ENCODE measurements at regions not wholly inside any gene's neighbourhood (a gene's known extent, or its start where the extent isn't known, plus 50 kb on each side); places are given as distances from the start of the nearest gene placed in this dataset.

- in situ Hi-C loops (cut with MboI; ENCODE audit: low sequenced_read_pairs, unreplicated experiment) = no loop called here
- no peak for DNase-seq (ENCODE audit: low spot score)
Measured at GRCh38 chr2:149662556-149662955, 75.0 kb upstream of the MMADHC start.

GRCh38 chr2:149661844-149662243, 74.3 kb upstream of the MMADHC start:
- TF ChIP-seq CTCF (IDR thresholded peaks at IDR 0.05; ENCODE audit: borderline replicate concordance, control extremely low read depth, extremely low read depth, insufficient read depth, missing control alignments) = no peak
- in situ Hi-C loops (cut with MboI; ENCODE audit: low sequenced_read_pairs, unreplicated experiment) = no loop called here
- DNase-seq (ENCODE audit: low spot score) = no peak

More at GRCh38 chr2:149662556-149662955, 75.0 kb upstream of the MMADHC start:
- no peak for TF ChIP-seq CTCF (IDR thresholded peaks at IDR 0.05; ENCODE audit: borderline replicate concordance, control extremely low read depth, extremely low read depth, insufficient read depth, missing control alignments)

DNA sequence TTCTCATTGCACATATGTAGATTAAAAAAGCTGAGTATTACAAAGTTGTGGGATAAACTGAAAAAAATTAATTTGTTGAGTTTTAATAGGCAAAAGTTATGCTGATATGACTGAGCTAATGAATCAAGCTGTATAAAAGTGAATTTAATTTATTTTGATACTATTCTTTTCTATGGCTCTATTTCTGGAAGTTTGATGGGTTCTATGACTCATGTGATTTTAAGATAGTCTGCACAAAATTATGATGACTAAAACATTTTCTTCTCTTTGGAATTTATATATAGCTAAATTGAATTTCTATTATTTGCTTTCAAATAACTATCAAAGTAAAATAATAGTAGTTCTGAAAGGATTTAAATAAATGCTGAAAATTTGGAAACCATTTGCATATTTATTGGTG, 71.0 kb upstream of the MMADHC start:
- in situ Hi-C loops (cut with MboI; ENCODE audit: low sequenced_read_pairs, unreplicated experiment) = no loop called here
- DNase-seq (ENCODE audit: low spot score) = no peak
- TF ChIP-seq CTCF (IDR thresholded peaks at IDR 0.05; ENCODE audit: borderline replicate concordance, control extremely low read depth, extremely low read depth, insufficient read depth, missing control alignments) = no peak

DNA sequence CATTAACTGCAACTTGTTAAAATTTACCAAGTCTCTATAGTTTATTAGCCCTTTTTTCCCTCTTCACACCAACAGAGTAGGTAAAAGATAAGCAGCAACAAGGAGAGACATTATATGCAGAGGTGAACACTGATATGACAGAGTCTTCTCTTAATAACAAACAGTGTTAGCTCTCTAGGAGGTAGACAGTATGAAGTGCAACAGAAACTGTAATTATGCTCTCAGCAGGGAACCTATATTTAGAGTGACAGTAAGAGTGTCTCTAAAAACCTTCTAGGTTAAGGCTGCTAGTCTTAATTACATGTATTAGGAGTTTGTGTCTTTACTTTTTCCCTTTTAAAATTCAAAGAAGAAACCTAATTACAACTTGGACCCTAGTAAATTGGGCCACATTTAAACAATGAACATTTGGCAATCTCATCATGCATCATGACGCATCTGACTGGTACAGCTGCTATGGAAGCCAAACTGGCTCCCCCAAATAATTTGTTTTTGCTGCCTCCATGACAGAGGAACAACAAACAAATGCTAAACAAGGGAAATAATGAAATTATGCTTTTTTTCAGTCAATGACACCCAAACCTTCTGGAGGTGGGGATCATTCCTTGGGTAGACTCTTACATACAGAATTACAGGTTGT, 69.9 kb upstream of the MMADHC start:
- in situ Hi-C loops (cut with MboI; ENCODE audit: low sequenced_read_pairs, unreplicated experiment) = no loop called here
- no peak for TF ChIP-seq CTCF (IDR thresholded peaks at IDR 0.05; ENCODE audit: borderline replicate concordance, control extremely low read depth, extremely low read depth, insufficient read depth, missing control alignments)
- DNase-seq (ENCODE audit: low spot score) = no peak

DNA sequence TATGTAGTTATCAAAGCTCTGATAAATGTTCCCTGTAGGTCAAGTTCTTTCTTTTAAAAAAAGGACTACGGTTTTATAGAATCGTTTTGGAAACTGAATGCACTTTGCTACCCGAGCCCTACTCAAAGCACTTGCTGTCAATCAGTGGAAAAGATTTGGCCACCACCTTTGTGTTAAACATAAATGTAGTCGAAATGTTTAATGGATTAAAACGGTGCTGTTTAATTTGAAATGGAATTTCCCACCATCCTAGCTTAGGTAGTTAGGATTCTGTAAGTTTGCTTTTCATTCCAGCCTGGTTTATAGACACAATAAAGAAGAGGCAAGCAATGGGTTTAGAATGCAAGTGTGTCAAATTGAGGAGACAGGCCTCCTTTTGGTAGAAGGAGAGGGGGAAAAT, 69.4 kb upstream of the MMADHC start:
- in situ Hi-C loops (cut with MboI; ENCODE audit: low sequenced_read_pairs, unreplicated experiment) = no loop called here
- DNase-seq (ENCODE audit: low spot score) = no peak
- no peak for TF ChIP-seq CTCF (IDR thresholded peaks at IDR 0.05; ENCODE audit: borderline replicate concordance, control extremely low read depth, extremely low read depth, insufficient read depth, missing control alignments)

DNA sequence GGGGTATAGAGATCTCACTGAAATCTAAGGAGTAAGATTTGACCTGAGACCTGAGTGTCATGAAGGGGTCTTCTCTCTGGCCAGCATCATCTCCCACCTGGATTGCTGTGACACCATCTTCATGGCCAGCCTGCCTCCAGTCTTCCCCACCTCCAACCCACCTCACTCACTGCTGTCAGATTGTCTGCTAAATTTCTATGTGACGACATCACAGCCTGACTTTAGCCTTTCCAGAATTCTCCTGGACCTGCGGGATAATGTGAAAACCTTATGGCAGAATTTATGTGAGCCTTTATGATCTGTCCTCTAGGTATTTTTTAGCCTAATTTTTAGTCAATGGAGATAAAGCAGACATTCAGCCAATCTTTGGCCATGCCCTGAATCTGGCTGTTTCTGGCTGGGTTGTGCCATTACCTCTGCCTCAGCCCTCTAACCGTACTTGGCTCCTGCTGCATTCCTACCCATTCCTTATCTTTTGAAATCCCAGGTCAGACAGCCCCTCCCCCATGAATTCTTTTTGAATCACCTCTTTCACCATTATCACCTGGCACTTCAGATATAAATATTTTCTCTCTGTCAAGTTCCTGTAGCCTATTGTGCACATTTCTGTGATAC, 66.4 kb upstream of the MMADHC start:
- in situ Hi-C loops (cut with MboI; ENCODE audit: low sequenced_read_pairs, unreplicated experiment) = no loop called here
- DNase-seq (ENCODE audit: low spot score) = no peak
- TF ChIP-seq CTCF (IDR thresholded peaks at IDR 0.05; ENCODE audit: borderline replicate concordance, control extremely low read depth, extremely low read depth, insufficient read depth, missing control alignments) = no peak
